A549 (cell line): ENCODE measurements at regions not wholly inside any gene's neighbourhood (a gene's known extent, or its start where the extent isn't known, plus 50 kb on each side); places are given as distances from the start of the nearest gene placed in this dataset.

Source experiments
- ATAC-seq, 2 experiments: fragments of 200-7000 bp in 1 of 2; fragments of >200 bp in 1 of 2; cut with Nextera tagmentation in 1 of 2; cut with Tn5 transposase in 1 of 2; 3 replicates each; pipeline versions ENCODE4 v1.8.0 to v1.9.1; 2018 to 2020; ENCODE audit warnings: mild to moderate bottlenecking in 1 of 2, moderate library complexity in 1 of 2
- CTCF ChIA-PET: fragments of 300-600 bp; sonication (Branson Sonifier 250); formaldehyde crosslinking; extraction: SDS; loops from one replicate; lab custom pipeline; 2021; ENCODE audit warnings: antibody characterized with exemption, inconsistent platforms; lab: Yijun Ruan, JAX
- POLR2A ChIA-PET: fragments of 350-600 bp; formaldehyde crosslinking; extraction: SDS; loops from one replicate; lab custom pipeline; 2021; ENCODE audit warnings: antibody characterized with exemption, inconsistent platforms; lab: Yijun Ruan, JAX
- DNase-seq, 2 experiments: peaks; one replicate each; pipeline versions ENCODE4 v3.0.0 to v3.0.0-alpha.2; 2011 to 2016; ENCODE audit warnings: low read depth in 1 of 2, low spot score in 1 of 2
- FAIRE-seq: peaks from 2 replicates; lab custom pipeline; 2011; peaks lifted over from hg19 to GRCh38; lab: Jason Lieb, UNC
- H3K27ac ChIP-seq, 2 experiments: fragments of >200 bp; sonication (Bioruptor Twin); formaldehyde crosslinking; 3 replicates each; pipeline ENCODE4 v1.5.1; 2016 to 2017
- H3K4me1 ChIP-seq: fragments of >200 bp; sonication (Bioruptor Twin); formaldehyde crosslinking; 3 replicates; pipeline ENCODE4 v1.6.1; 2016
- H3K4me2 ChIP-seq: fragments of >200 bp; sonication (Bioruptor Twin); formaldehyde crosslinking; 3 replicates; pipeline ENCODE4 v1.6.1; 2016
- H3K4me3 ChIP-seq: fragments of >200 bp; sonication (Bioruptor Twin); formaldehyde crosslinking; 3 replicates; pipeline ENCODE4 v1.5.1; 2016
- H3K9me3 ChIP-seq: fragments of >200 bp; sonication (Bioruptor Twin); formaldehyde crosslinking; 3 replicates; pipeline ENCODE4 v1.6.1; 2016
- ATOH8 ChIP-seq: fragments of 250-450 bp; sonication (Bioruptor Pico); IDR thresholded peaks from 2 replicates; pipeline ENCODE4 v1.5.0; 2020; ENCODE audit warnings: low read depth, mild to moderate bottlenecking, moderate library complexity
- BCL3 ChIP-seq: fragments of >200 bp; sonication (Bioruptor Twin); formaldehyde crosslinking; IDR thresholded peaks from 3 replicates; pipeline ENCODE4 v1.6.1; 2016
- BHLHE40 ChIP-seq: IDR thresholded peaks from 2 replicates; pipeline ENCODE4 v1.6.1; 2012; ENCODE audit warnings: low read depth, low read length, inconsistent platforms
- CBX2 ChIP-seq: fragments of 200-600 bp; sonication (generic); IDR thresholded peaks from 2 replicates; pipeline ENCODE4 v1.6.1; 2016; ENCODE audit warnings: low read depth, mild to moderate bottlenecking, borderline replicate concordance
- CBX8 ChIP-seq: fragments of 200-600 bp; sonication (generic); IDR thresholded peaks from 2 replicates; pipeline ENCODE4 v1.6.1; 2016
- E2F6 ChIP-seq: IDR thresholded peaks from 2 replicates; pipeline ENCODE4 v1.6.1; 2012; ENCODE audit warnings: low read depth, borderline replicate concordance
- EHF ChIP-seq: fragments of 250-450 bp; sonication (Bioruptor Pico); IDR thresholded peaks from 2 replicates; pipeline ENCODE4 v1.5.0; 2020; ENCODE audit warnings: mild to moderate bottlenecking
- FOSB ChIP-seq: fragments of 250-450 bp; sonication (Bioruptor Pico); IDR thresholded peaks from 2 replicates; pipeline ENCODE4 v1.5.0; 2020; ENCODE audit warnings: mild to moderate bottlenecking, moderate library complexity
- FOXS1 ChIP-seq: fragments of 250-450 bp; sonication (Bioruptor Pico); IDR thresholded peaks from 2 replicates; pipeline ENCODE4 v1.5.0; 2020; ENCODE audit warnings: mild to moderate bottlenecking, moderate library complexity
- HOXA7 ChIP-seq: fragments of 250-450 bp; sonication (Bioruptor Pico); IDR thresholded peaks from 2 replicates; pipeline ENCODE4 v1.5.0; 2020; ENCODE audit warnings: mild to moderate bottlenecking, moderate library complexity
- HOXB13 ChIP-seq: fragments of 250-450 bp; sonication (Bioruptor Pico); IDR thresholded peaks from 2 replicates; pipeline ENCODE4 v1.5.0; 2020; ENCODE audit warnings: low read depth, mild to moderate bottlenecking, moderate library complexity
- MAX ChIP-seq: IDR thresholded peaks from 2 replicates; pipeline ENCODE4 v1.6.1; 2012
- MAZ ChIP-seq: fragments of 150-350 bp; IDR thresholded peaks from 2 replicates; pipeline ENCODE4 v1.6.1; 2014; ENCODE audit warnings: antibody characterized with exemption, low read depth, low read length, borderline replicate concordance
- MYC ChIP-seq: IDR thresholded peaks from 2 replicates; pipeline ENCODE4 v1.6.1; 2012; ENCODE audit warnings: mild to moderate bottlenecking, inconsistent platforms, low read length, improper control_type of control experiment, borderline replicate concordance
- NFE2L2 ChIP-seq: fragments of 150-350 bp; conservative IDR thresholded peaks from 2 replicates; pipeline ENCODE4 v1.6.1; 2014; ENCODE audit warnings: low read length
- PBX3 ChIP-seq: IDR thresholded peaks from 2 replicates; pipeline ENCODE4 v1.6.1; 2012
- POLR2AphosphoS2 ChIP-seq: conservative IDR thresholded peaks from 2 replicates; pipeline ENCODE4 v1.6.1; 2012; ENCODE audit warnings: low read length, improper control_type of control experiment, inconsistent platforms
- RAD21 ChIP-seq, 2 experiments: fragments of >200 bp in 1 of 2; sonication (Bioruptor Twin) in 1 of 2; formaldehyde crosslinking in 1 of 2; IDR thresholded peaks in 1 of 2; conservative IDR thresholded peaks in 1 of 2; 2 replicates in 1 of 2; 3 replicates in 1 of 2; pipeline ENCODE4 v1.6.1; 2012 to 2018; ENCODE audit warnings: inconsistent platforms in 1 of 2
- RCOR1 ChIP-seq: fragments of 150-350 bp; IDR thresholded peaks from 2 replicates; pipeline ENCODE4 v1.6.1; 2014; ENCODE audit warnings: antibody characterized with exemption, low read length, low read depth
- REST ChIP-seq: fragments of 200-600 bp; sonication (generic); IDR thresholded peaks from 2 replicates; pipeline ENCODE4 v1.6.1; 2016; ENCODE audit warnings: antibody characterized with exemption, mild to moderate bottlenecking, moderate library complexity
- RFX5 ChIP-seq: fragments of 450-650 bp; IDR thresholded peaks from 2 replicates; pipeline ENCODE4 v1.7.1; 2014; ENCODE audit warnings: antibody characterized with exemption, mild to moderate bottlenecking, moderate library complexity
- SMC3 ChIP-seq: fragments of >200 bp; sonication (Bioruptor Twin); formaldehyde crosslinking; IDR thresholded peaks from 3 replicates; pipeline ENCODE4 v1.6.1; 2018; ENCODE audit warnings: inconsistent platforms
- SREBF2 ChIP-seq: fragments of 450-650 bp; IDR thresholded peaks from 2 replicates; pipeline ENCODE4 v1.6.1; 2014; ENCODE audit warnings: mild to moderate bottlenecking, moderate library complexity
- ZC3H11A ChIP-seq: fragments of 450-650 bp; IDR thresholded peaks from 2 replicates; pipeline ENCODE4 v1.6.1; 2014; ENCODE audit warnings: antibody characterized with exemption, mild to moderate bottlenecking
- ZFP36 ChIP-seq: fragments of 450-650 bp; IDR thresholded peaks from 2 replicates; pipeline ENCODE4 v1.6.1; 2014; ENCODE audit warnings: borderline replicate concordance; ENCODE audit not compliant: partially characterized antibody
- ZSCAN20 ChIP-seq: fragments of 250-450 bp; sonication (Bioruptor Pico); IDR thresholded peaks from 2 replicates; pipeline ENCODE4 v1.8.0; 2022; ENCODE audit warnings: mild to moderate bottlenecking, moderate library complexity
- WGBS: methylation state at CpG from one replicate; pipeline ENCODE4 v1.1.6; 2017; ENCODE audit errors: missing lambda C conversion rate; 5-methylcytosine and 5-hydroxymethylcytosine counted together

GRCh38 chr6:78243519-78243918 lies 590.7 kb downstream of the MEI4 start:
- ATAC-seq (no peak), DNase-seq (no peak), FAIRE-seq (no peak)
- no peak for TF ChIP-seq BHLHE40
- TF ChIP-seq HOXA7 (CRISPR knock-in tag): no peak
- TF ChIP-seq ATOH8 (CRISPR knock-in tag): no peak
- no peak for TF ChIP-seq ZC3H11A
- no peak for TF ChIP-seq RAD21 (conservative IDR thresholded peaks at IDR 0.05 in 1 of 2, IDR thresholded peaks at IDR 0.05 in 1 of 2)
- TF ChIP-seq FOSB (CRISPR knock-in tag): no peak
- TF ChIP-seq EHF (CRISPR knock-in tag): no peak
- no peak for TF ChIP-seq BCL3
- Histone ChIP-seq H3K4me2 (no peak overlapping the region), H3K4me3 (no peak overlapping the region), H3K9me3 (no peaks in the 10 kb centered on the region), H3K27ac (no peak overlapping the region), H3K4me1 (no peaks in the 10 kb centered on the region)
- CTCF ChIA-PET: no interaction called here
- 30% methylated on average over 2 of the region's 2 CpGs for WGBS
- POLR2A ChIA-PET: no interaction called here

GRCh38 chr6:78251931-78252330 lies 599.1 kb downstream of the MEI4 start:
- CTCF ChIA-PET: no interaction called here
- Histone ChIP-seq H3K4me2 (no peak overlapping the region), H3K4me3 (no peak overlapping the region), H3K9me3 (no peaks in the 10 kb centered on the region), H3K4me1 (no peaks in the 10 kb centered on the region), H3K27ac (no peak overlapping the region)
- TF ChIP-seq HOXB13: no peak
- no peak for TF ChIP-seq EHF (CRISPR knock-in tag)
- no peak for TF ChIP-seq ZSCAN20 (CRISPR knock-in tag)
- no peak for TF ChIP-seq POLR2AphosphoS2
- TF ChIP-seq MAX: no peak
- TF ChIP-seq CBX8: no peak
- TF ChIP-seq NFE2L2: no peak
- TF ChIP-seq PBX3: no peak
- TF ChIP-seq REST: no peak
- TF ChIP-seq MYC: no peak
- TF ChIP-seq RCOR1: no peak
- TF ChIP-seq SMC3: no peak
- TF ChIP-seq FOXS1 (CRISPR knock-in tag): no peak
- no peak for TF ChIP-seq MAZ
- TF ChIP-seq CBX2: no peak
- TF ChIP-seq E2F6: no peak
- TF ChIP-seq RFX5: no peak
- TF ChIP-seq ZFP36: no peak
- TF ChIP-seq SREBF2: no peak
- WGBS: 56% methylated on average over 4 of the region's 4 CpGs
- FAIRE-seq (no peak), ATAC-seq (no peak), DNase-seq (no peak)
- POLR2A ChIA-PET: no interaction called here
